22Rv1 (cell line): ENCODE measurements at regions not wholly inside any gene's neighbourhood (a gene's known extent, or its start where the extent isn't known, plus 50 kb on each side); places are given as distances from the start of the nearest gene placed in this dataset.

ENCODE experiments used
- CTCF ChIP-seq: fragments of 450-650 bp; IDR thresholded peaks from 2 replicates; pipeline ENCODE4 v1.5.1; 2017; ENCODE audit warnings: mild to moderate bottlenecking
- ZFX ChIP-seq: fragments of 450-650 bp; IDR thresholded peaks from 2 replicates; pipeline ENCODE4 v1.6.1; 2017; ENCODE audit warnings: antibody characterized with exemption, borderline replicate concordance

- no peak for TF ChIP-seq CTCF
- no peak for TF ChIP-seq ZFX
These were observed 130.4 kb upstream of the MIR17HG start for GRCh38 chr13:91216928-91217700.
